HEK293T (cell line): ENCODE measurements at regions not wholly inside any gene's neighbourhood (a gene's known extent, or its start where the extent isn't known, plus 50 kb on each side); places are given as distances from the start of the nearest gene placed in this dataset.

ENCODE experiments used
- CTCF ChIA-PET: fragments of 350-600 bp; formaldehyde crosslinking; extraction: SDS; loops from one replicate; lab custom pipeline; 2021; ENCODE audit warnings: antibody characterized with exemption, inconsistent platforms; lab: Yijun Ruan, JAX
- POLR2A ChIA-PET: fragments of 350-600 bp; formaldehyde crosslinking; extraction: SDS; loops from one replicate; lab custom pipeline; 2020; ENCODE audit warnings: antibody characterized with exemption, inconsistent platforms; lab: Yijun Ruan, JAX
- DNase-seq: peaks from one replicate; pipeline ENCODE4 v3.0.0; 2012; ENCODE audit warnings: mixed read lengths; ENCODE audit errors: extremely low spot score
- ARNT ChIP-seq: fragments of 450-650 bp; IDR thresholded peaks from 2 replicates; pipeline ENCODE4 v1.6.1; 2017; ENCODE audit warnings: mild to moderate bottlenecking
- BHLHE40 ChIP-seq: fragments of 450-650 bp; IDR thresholded peaks from 2 replicates; pipeline ENCODE4 v1.6.1; 2016; ENCODE audit warnings: mild to moderate bottlenecking, moderate library complexity, borderline replicate concordance
- CTBP1 ChIP-seq: fragments of 450-650 bp; IDR thresholded peaks from 2 replicates; pipeline ENCODE4 v1.6.1; 2016; ENCODE audit warnings: borderline replicate concordance
- ELF4 ChIP-seq: fragments of 450-650 bp; IDR thresholded peaks from 2 replicates; pipeline ENCODE4 v1.6.1; 2017; ENCODE audit warnings: antibody characterized with exemption
- FOXA1 ChIP-seq: fragments of 450-650 bp; IDR thresholded peaks from 2 replicates; pipeline ENCODE4 v1.6.1; 2016; ENCODE audit warnings: mild to moderate bottlenecking
- FOXK2 ChIP-seq: fragments of 450-650 bp; IDR thresholded peaks from 2 replicates; pipeline ENCODE4 v1.6.1; 2016; ENCODE audit warnings: mild to moderate bottlenecking
- FOXM1 ChIP-seq: fragments of 450-650 bp; IDR thresholded peaks from 2 replicates; pipeline ENCODE4 v1.6.1; 2017; ENCODE audit warnings: mild to moderate bottlenecking, borderline replicate concordance
- HDGF ChIP-seq: fragments of 450-650 bp; IDR thresholded peaks from 2 replicates; pipeline ENCODE4 v1.6.1; 2017; ENCODE audit warnings: antibody characterized with exemption, borderline replicate concordance
- L3MBTL2 ChIP-seq: fragments of 450-650 bp; conservative IDR thresholded peaks from 2 replicates; pipeline ENCODE4 v1.6.1; 2016; ENCODE audit warnings: mild to moderate bottlenecking
- LEF1 ChIP-seq: fragments of 450-650 bp; IDR thresholded peaks from 2 replicates; pipeline ENCODE4 v1.6.1; 2017; ENCODE audit warnings: mild to moderate bottlenecking, borderline replicate concordance
- NFRKB ChIP-seq: fragments of 450-650 bp; IDR thresholded peaks from 2 replicates; pipeline ENCODE4 v1.6.1; 2016; ENCODE audit warnings: mild to moderate bottlenecking, moderate library complexity
- PKNOX1 ChIP-seq: fragments of 450-650 bp; IDR thresholded peaks from 2 replicates; pipeline ENCODE4 v1.6.1; 2016
- SP1 ChIP-seq: fragments of 450-650 bp; IDR thresholded peaks from 2 replicates; pipeline ENCODE4 v1.6.1; 2017
- SUZ12 ChIP-seq: fragments of 450-650 bp; IDR thresholded peaks from 2 replicates; pipeline ENCODE4 v1.6.1; 2016; ENCODE audit warnings: mild to moderate bottlenecking
- TARDBP ChIP-seq: fragments of 450-650 bp; IDR thresholded peaks from 2 replicates; pipeline ENCODE4 v1.6.1; 2016
- ZNF384 ChIP-seq: fragments of 450-650 bp; IDR thresholded peaks from 2 replicates; pipeline ENCODE4 v1.6.1; 2016

- DNase-seq: no peak
- ChIA-PET CTCF (no interaction called here), POLR2A (no interaction called here)
- TF ChIP-seq L3MBTL2 (no peak), TARDBP (no peak), HDGF (no peak), ARNT (no peak), BHLHE40 (no peak), CTBP1 (no peak), PKNOX1 (no peak), SUZ12 (no peak), FOXK2 (no peak), SP1 (no peak), FOXA1 (no peak)
Observed at GRCh38 chr22:47902646-47903180, 1140.3 kb downstream of the TBC1D22A start.

- DNase-seq: no peak
- TF ChIP-seq BHLHE40 (no peak), ZNF384 (no peak), ARNT (no peak), PKNOX1 (no peak), CTBP1 (no peak), FOXM1 (no peak), L3MBTL2 (no peak), TARDBP (no peak), HDGF (no peak), FOXK2 (no peak), ELF4 (no peak), SUZ12 (no peak), SP1 (no peak), FOXA1 (no peak), NFRKB (no peak), LEF1 (no peak)
- POLR2A ChIA-PET: no interaction called here
- CTCF ChIA-PET: no interaction called here
Observed at GRCh38 chr22:47901911-47902310, 1139.5 kb downstream of the TBC1D22A start.

- no peak for DNase-seq
- no peak for TF ChIP-seq L3MBTL2
- TF ChIP-seq CTBP1: no peak
- TF ChIP-seq FOXK2: no peak
- no peak for TF ChIP-seq LEF1
- TF ChIP-seq SUZ12: no peak
- TF ChIP-seq HDGF: no peak
- TF ChIP-seq NFRKB: no peak
- no peak for TF ChIP-seq ELF4
- TF ChIP-seq FOXA1: no peak
- TF ChIP-seq ARNT: no peak
- no peak for TF ChIP-seq BHLHE40
- no peak for TF ChIP-seq TARDBP
- TF ChIP-seq FOXM1: no peak
- ChIA-PET POLR2A (no interaction called here), CTCF (no interaction called here)
Observed at GRCh38 chr22:47899894-47900293, 1137.4 kb downstream of the TBC1D22A start.

- ChIA-PET POLR2A (no interaction called here), CTCF (interaction anchor here (0.6 kb wide), 1 partner anchor 483 kb away, joined by 3 read pairs; no protein-coding TSS in a partner anchor)
- no peak for DNase-seq
- TF ChIP-seq BHLHE40 (no peak), SUZ12 (no peak), SP1 (no peak), FOXA1 (no peak), LEF1 (no peak), NFRKB (no peak), PKNOX1 (no peak), L3MBTL2 (no peak), CTBP1 (no peak), FOXM1 (no peak), ZNF384 (no peak), ELF4 (no peak), TARDBP (no peak), FOXK2 (no peak), ARNT (no peak), HDGF (no peak)
Observed at GRCh38 chr22:47898946-47899345, 1136.5 kb downstream of the TBC1D22A start.

GRCh38 chr22:47891609-47892008, 1129.2 kb downstream of the TBC1D22A start:
- DNase-seq: no peak
- POLR2A ChIA-PET: no interaction called here
- TF ChIP-seq SP1 (no peak), HDGF (no peak), FOXA1 (no peak), SUZ12 (no peak), NFRKB (no peak)
- CTCF ChIA-PET: no interaction called here

- TF ChIP-seq NFRKB (no peak), ARNT (no peak), SP1 (no peak), LEF1 (no peak)
- DNase-seq: no peak
- ChIA-PET CTCF (no interaction called here), POLR2A (no interaction called here)
Observed at GRCh38 chr22:47888817-47889216, 1126.4 kb downstream of the TBC1D22A start.
